Endothelial cell of umbilical vein (primary cell): ENCODE measurements at regions not wholly inside any gene's neighbourhood (a gene's known extent, or its start where the extent isn't known, plus 50 kb on each side); places are given as distances from the start of the nearest gene placed in this dataset.

ENCODE experiments used
- BruUV-seq: library from RNA; stranded (reverse); fragments of 400-500 nt; replicated peaks from 2 replicates; lab custom pipeline; 2021; lab: Mats Ljungman, UMichigan
- CTCF ChIA-PET: fragments of 300-600, 350-600 bp; sonication (Branson Sonifier 250); formaldehyde crosslinking; loops from one replicate; lab custom pipeline; 2021; ENCODE audit warnings: antibody characterized with exemption, inconsistent platforms; lab: Charles Lee
- POLR2A ChIA-PET: fragments of 300-600, 350-600 bp; sonication (Branson Sonifier 250); formaldehyde crosslinking; loops from one replicate; lab custom pipeline; 2021; ENCODE audit warnings: antibody characterized with exemption, inconsistent platforms; lab: Charles Lee
- DNase-seq: peaks from one replicate; pipeline ENCODE4 v3.0.0-alpha.2; 2011; ENCODE audit warnings: low read depth, low spot score
- FAIRE-seq: peaks from 2 replicates; lab custom pipeline; 2011; peaks lifted over from hg19 to GRCh38; lab: Jason Lieb, UNC
- H2AFZ ChIP-seq: 2 replicates; pipeline ENCODE4 v1.6.0; 2012; ENCODE audit warnings: low read depth, low read length, control low read depth, inconsistent platforms
- H3K27ac ChIP-seq: 2 replicates; pipeline ENCODE4 v1.5.1; 2011; ENCODE audit warnings: low read depth, mild to moderate bottlenecking, control low read depth, low read length, moderate library complexity; ENCODE audit not compliant: insufficient read depth
- H3K27me3 ChIP-seq, 2 experiments: 2 replicates each; pipeline versions ENCODE4 v1.6.0 to v1.6.1; 2011; ENCODE audit warnings: low read length in 2 of 2, mixed read lengths in 1 of 2; ENCODE audit not compliant: control insufficient read depth in 2 of 2, insufficient read depth in 2 of 2
- H3K36me3 ChIP-seq, 2 experiments: 2 replicates in 1 of 2; 3 replicates in 1 of 2; pipeline ENCODE4 v1.5.1; 2011; ENCODE audit warnings: low read length in 2 of 2, mild to moderate bottlenecking in 1 of 2, moderate library complexity in 1 of 2; ENCODE audit not compliant: control insufficient read depth in 2 of 2, insufficient read depth in 2 of 2; ENCODE audit errors: extremely low read depth in 1 of 2
- H3K4me1 ChIP-seq: 3 replicates; pipeline ENCODE4 v1.5.1; 2011; ENCODE audit warnings: mild to moderate bottlenecking, low read length; ENCODE audit not compliant: control insufficient read depth, insufficient read depth; ENCODE audit errors: extremely low read depth
- H3K4me2 ChIP-seq: 2 replicates; pipeline ENCODE4 v1.6.1; 2011; ENCODE audit warnings: low read length, control low read depth, mixed read lengths; ENCODE audit not compliant: insufficient read depth
- H3K4me3 ChIP-seq, 3 experiments: fragments of 200-600 bp in 1 of 3; sonication (generic), shearing (Covaris generic) in 1 of 3; replicated peaks in 1 of 3; 2 replicates each; pipeline ENCODE4 v1.5.1; 2011 to 2016; ENCODE audit warnings: control low read depth in 3 of 3, low read length in 3 of 3, mild to moderate bottlenecking in 2 of 3, inconsistent platforms in 1 of 3, low read depth in 1 of 3, moderate library complexity in 1 of 3; ENCODE audit not compliant: insufficient read depth in 1 of 3
- H3K79me2 ChIP-seq: 2 replicates; pipeline ENCODE4 v1.6.0; 2012; ENCODE audit warnings: low read length, inconsistent platforms; ENCODE audit not compliant: control insufficient read depth, insufficient read depth
- H3K9ac ChIP-seq: replicated peaks from 2 replicates; pipeline ENCODE3; 2011; ENCODE audit warnings: low read length, control low read depth; ENCODE audit not compliant: insufficient read depth; ENCODE audit errors: extremely low read depth
- H3K9me1 ChIP-seq: replicated peaks from 3 replicates; pipeline ENCODE4 v1.6.0; 2011; ENCODE audit warnings: mild to moderate bottlenecking, low read length; ENCODE audit not compliant: control insufficient read depth, insufficient read depth; ENCODE audit errors: extremely low read depth
- H3K9me3 ChIP-seq: replicated peaks from 2 replicates; pipeline ENCODE4 v1.5.1; 2012; ENCODE audit warnings: low read length, inconsistent platforms; ENCODE audit not compliant: control insufficient read depth, insufficient read depth
- H4K20me1 ChIP-seq: replicated peaks from 2 replicates; pipeline ENCODE3; 2011; ENCODE audit warnings: mild to moderate bottlenecking, low read length; ENCODE audit not compliant: control insufficient read depth, insufficient read depth; ENCODE audit errors: extremely low read depth
- EZH2 ChIP-seq: IDR thresholded peaks from 2 replicates; pipeline ENCODE4 v1.6.1; 2012; ENCODE audit warnings: borderline replicate concordance, low read depth, mild to moderate bottlenecking, moderate library complexity, low read length, inconsistent platforms; ENCODE audit not compliant: severe bottlenecking
- FOS ChIP-seq: IDR thresholded peaks from 2 replicates; pipeline ENCODE4 v1.6.1; 2011; ENCODE audit warnings: mild to moderate bottlenecking, low read length, moderate library complexity, borderline replicate concordance; ENCODE audit not compliant: insufficient read depth
- GATA2 ChIP-seq: IDR thresholded peaks from 2 replicates; pipeline ENCODE4 v1.7.0; 2011; ENCODE audit warnings: low read depth, mild to moderate bottlenecking, moderate library complexity, mixed read lengths, low read length; ENCODE audit not compliant: insufficient read length, insufficient read depth
- JUN ChIP-seq: IDR thresholded peaks from 2 replicates; pipeline ENCODE4 v1.6.1; 2011; ENCODE audit warnings: borderline replicate concordance, low read depth; ENCODE audit not compliant: insufficient read length, insufficient read depth
- MYC ChIP-seq: IDR thresholded peaks from one replicate; pipeline ENCODE4 v1.6.1; 2011; ENCODE audit warnings: mild to moderate bottlenecking, low read depth, low read length
- POLR2A ChIP-seq: IDR thresholded peaks from 2 replicates; pipeline ENCODE4 v1.6.1; 2012; ENCODE audit warnings: low read depth, mild to moderate bottlenecking, control low read depth, low read length
- POLR2AphosphoS5 ChIP-seq: IDR thresholded peaks from 2 replicates; pipeline ENCODE4 v1.6.1; 2012; ENCODE audit warnings: low read depth, mild to moderate bottlenecking, control low read depth, low read length, moderate library complexity; ENCODE audit not compliant: insufficient read depth
- dilution Hi-C: fragments of 300-500 bp; cut with MboI; formaldehyde crosslinking; loops from one replicate; pipeline ENCODE4 v1.15.0; 2019; ENCODE audit warnings: low sequenced_read_pairs; ENCODE audit not compliant: extremely low pct_ligation_motif_present
- intact Hi-C: fragments of 100-400 bp; cut with micrococcal nuclease; formaldehyde crosslinking; loops from one replicate; pipeline ENCODE4 v1.10.0; 2022
- TF ChIP-seq, protein P1 (sequence below), 2 donors: IDR thresholded peaks; 1 replicate in 1 of 2; 2 replicates in 1 of 2; pipeline ENCODE4 v1.5.1; 2011; ENCODE audit warnings: low read length in 2 of 2, mild to moderate bottlenecking in 2 of 2, moderate library complexity in 2 of 2, control low read depth in 1 of 2, inconsistent platforms in 1 of 2, low read depth in 1 of 2; ENCODE audit not compliant: insufficient read depth in 1 of 2; ENCODE audit errors: extremely low read depth in 1 of 2
- TF ChIP-seq, protein P2 (sequence below): IDR thresholded peaks from 2 replicates; pipeline ENCODE4 v1.6.1; 2011; ENCODE audit not compliant: insufficient read depth, insufficient read length

DNA sequence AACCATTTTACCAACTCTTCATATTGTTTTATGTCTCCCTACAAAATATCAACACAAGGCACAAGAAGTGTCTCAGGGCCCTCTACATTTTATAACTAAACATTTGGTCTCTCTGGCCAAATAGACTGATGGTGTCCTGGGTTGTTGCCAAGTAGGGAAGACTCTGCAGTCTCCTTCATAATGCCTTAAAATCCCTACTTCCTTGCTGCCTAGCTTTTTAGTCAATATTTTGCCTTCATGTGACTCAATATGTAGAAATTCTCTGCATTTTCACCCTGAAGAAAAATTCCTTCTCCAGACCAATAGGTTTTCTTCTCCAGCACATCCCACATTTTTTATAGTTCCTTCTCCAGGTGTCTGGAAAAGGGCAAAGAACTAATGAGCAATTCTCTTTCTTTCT, 72.6 kb upstream of the IPO9 start:
- Histone ChIP-seq H3K9me1 (no peaks in the 10 kb centered on the region), H3K9ac (no peak overlapping the region), H3K27me3 (no peaks in the 10 kb centered on the region), H3K27ac (no peak overlapping the region), H3K36me3 (no peaks in the 10 kb centered on the region), H2AFZ (no peak overlapping the region), H3K4me2 (no peak overlapping the region), H4K20me1 (no peaks in the 10 kb centered on the region), H3K4me1 (peaks cover 48% of the 10 kb centered on the region), H3K9me3 (no peaks in the 10 kb centered on the region), H3K4me3 (no peak overlapping the region), H3K79me2 (peaks cover 86% of the 10 kb centered on the region)
- ChIA-PET CTCF (interaction anchor here (0.9 to 1.7 kb wide), 6 partner anchors 10 to 47 kb away, joined by 3 to 4 read pairs (median 3); no protein-coding TSS in a partner anchor), POLR2A (interaction anchor here (0.9 kb wide), 1 partner anchor 44 kb away, joined by 3 read pairs; no protein-coding TSS in a partner anchor)
- no TSS peak for BruUV-seq
- DNase-seq (no peak), FAIRE-seq (no peak)
- TF ChIP-seq, protein P1, sequence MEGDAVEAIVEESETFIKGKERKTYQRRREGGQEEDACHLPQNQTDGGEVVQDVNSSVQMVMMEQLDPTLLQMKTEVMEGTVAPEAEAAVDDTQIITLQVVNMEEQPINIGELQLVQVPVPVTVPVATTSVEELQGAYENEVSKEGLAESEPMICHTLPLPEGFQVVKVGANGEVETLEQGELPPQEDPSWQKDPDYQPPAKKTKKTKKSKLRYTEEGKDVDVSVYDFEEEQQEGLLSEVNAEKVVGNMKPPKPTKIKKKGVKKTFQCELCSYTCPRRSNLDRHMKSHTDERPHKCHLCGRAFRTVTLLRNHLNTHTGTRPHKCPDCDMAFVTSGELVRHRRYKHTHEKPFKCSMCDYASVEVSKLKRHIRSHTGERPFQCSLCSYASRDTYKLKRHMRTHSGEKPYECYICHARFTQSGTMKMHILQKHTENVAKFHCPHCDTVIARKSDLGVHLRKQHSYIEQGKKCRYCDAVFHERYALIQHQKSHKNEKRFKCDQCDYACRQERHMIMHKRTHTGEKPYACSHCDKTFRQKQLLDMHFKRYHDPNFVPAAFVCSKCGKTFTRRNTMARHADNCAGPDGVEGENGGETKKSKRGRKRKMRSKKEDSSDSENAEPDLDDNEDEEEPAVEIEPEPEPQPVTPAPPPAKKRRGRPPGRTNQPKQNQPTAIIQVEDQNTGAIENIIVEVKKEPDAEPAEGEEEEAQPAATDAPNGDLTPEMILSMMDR (IDR thresholded peaks at IDR 0.05; ENCODE audit: extremely low read depth in 1 of 2, insufficient read depth in 1 of 2, low read depth in 1 of 2, low read length in 2 of 2) = no peak
- TF ChIP-seq GATA2 (no peak), EZH2 (no peak), POLR2A (no peak)
- dilution Hi-C loops (no loop called here), intact Hi-C loops (no loop called here)

DNA sequence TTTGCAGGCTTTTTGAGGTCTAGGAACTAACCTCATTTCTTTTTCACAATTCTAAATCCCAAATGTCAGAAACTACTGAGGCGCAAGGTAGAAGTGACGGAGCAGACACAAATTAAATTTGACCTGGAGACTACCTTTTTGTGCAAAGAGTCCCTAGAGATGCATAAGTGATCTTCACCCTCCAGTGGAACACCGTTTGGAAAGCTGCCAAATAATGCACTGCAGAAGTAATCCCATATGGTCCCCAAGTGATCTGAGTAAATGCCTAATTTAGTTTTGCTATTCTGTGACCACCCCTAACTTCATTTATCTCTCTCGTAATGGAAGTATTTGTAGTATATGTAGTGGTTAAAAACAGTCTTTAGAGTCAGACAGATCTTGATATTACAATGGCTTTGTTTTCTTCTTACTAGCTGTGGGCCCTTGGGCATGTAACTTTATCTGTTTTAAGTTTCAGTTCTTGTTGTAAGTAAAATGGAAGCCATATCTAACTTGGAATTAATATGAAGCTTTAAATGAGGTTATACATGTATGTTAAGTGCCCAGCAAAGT, 70.4 kb upstream of the IPO9 start:
- H3K4me3 ChIP-seq = no peak overlapping the region
- H3K4me1 ChIP-seq = peaks cover 26% of the 10 kb centered on the region
- dilution Hi-C loops (no loop called here), intact Hi-C loops (no loop called here)
- H3K27me3 ChIP-seq = no peaks in the 10 kb centered on the region
- H3K4me2 ChIP-seq = no peak overlapping the region
- ChIA-PET POLR2A (no interaction called here), CTCF (interaction anchor here (0.5 to 1.8 kb wide), 3 partner anchors 10 to 35 kb away, joined by 4 to 8 read pairs (median 8); no protein-coding TSS in a partner anchor)
- H3K9ac ChIP-seq = no peak overlapping the region
- H3K79me2 ChIP-seq = peaks cover 86% of the 10 kb centered on the region
- H3K27ac ChIP-seq = no peak overlapping the region
- DNase-seq (no peak), FAIRE-seq (no peak)
- H2AFZ ChIP-seq = no peak overlapping the region
- TF ChIP-seq, protein P2, sequence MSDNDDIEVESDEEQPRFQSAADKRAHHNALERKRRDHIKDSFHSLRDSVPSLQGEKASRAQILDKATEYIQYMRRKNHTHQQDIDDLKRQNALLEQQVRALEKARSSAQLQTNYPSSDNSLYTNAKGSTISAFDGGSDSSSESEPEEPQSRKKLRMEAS = no peak
- TF ChIP-seq, protein P1 (IDR thresholded peaks at IDR 0.05; ENCODE audit: extremely low read depth in 1 of 2, insufficient read depth in 1 of 2, low read depth in 1 of 2, low read length in 2 of 2) = no peak
- no peak for TF ChIP-seq MYC
- TF ChIP-seq JUN = no peak
- no peak for TF ChIP-seq FOS
- TF ChIP-seq POLR2A = no peak
- TF ChIP-seq POLR2AphosphoS5 = no peak
- TF ChIP-seq GATA2 = no peak
- H3K9me3 ChIP-seq = no peaks in the 10 kb centered on the region
- H3K36me3 ChIP-seq = no peaks in the 10 kb centered on the region
- H4K20me1 ChIP-seq = no peaks in the 10 kb centered on the region
- BruUV-seq = no TSS peak
- no peaks in the 10 kb centered on the region for H3K9me1 ChIP-seq
